DMS53 treated with DMSO at 0.1 percent for 48 hours (cell line): ENCODE measurements at regions not wholly inside any gene's neighbourhood (a gene's known extent, or its start where the extent isn't known, plus 50 kb on each side); places are given as distances from the start of the nearest gene placed in this dataset.
"Not testable (repeated sequence)": the region's sequence is repeated elsewhere in the genome, so short reads cannot be mapped to it uniquely, and the experiment has no call there.

Experiments used
- DNase-seq: peaks from one replicate; lab custom pipeline; 2025; ENCODE audit not compliant: unreplicated experiment; lab: John Stamatoyannopoulos, UW

DNA sequence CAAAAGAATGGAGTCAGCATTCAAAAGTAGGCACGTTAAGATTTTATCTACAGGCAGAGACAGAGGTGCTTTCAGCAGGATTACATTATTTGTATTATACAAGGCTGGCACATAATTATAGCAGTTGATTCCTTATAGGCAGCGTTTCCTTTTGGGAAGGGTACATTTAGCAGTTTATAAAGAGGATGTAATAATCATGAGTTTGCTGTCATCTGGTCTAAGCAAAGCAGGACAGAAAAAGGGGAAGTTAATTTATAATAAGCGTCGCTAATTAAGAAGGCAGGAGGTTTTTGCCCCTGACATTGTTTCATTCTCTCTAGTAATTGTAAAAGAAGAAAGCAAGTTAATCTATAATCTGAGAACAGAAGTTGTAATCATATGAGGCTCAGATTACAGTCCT is 259.9 kb upstream of the MDGA2 start:
- no peak for DNase-seq

DNA sequence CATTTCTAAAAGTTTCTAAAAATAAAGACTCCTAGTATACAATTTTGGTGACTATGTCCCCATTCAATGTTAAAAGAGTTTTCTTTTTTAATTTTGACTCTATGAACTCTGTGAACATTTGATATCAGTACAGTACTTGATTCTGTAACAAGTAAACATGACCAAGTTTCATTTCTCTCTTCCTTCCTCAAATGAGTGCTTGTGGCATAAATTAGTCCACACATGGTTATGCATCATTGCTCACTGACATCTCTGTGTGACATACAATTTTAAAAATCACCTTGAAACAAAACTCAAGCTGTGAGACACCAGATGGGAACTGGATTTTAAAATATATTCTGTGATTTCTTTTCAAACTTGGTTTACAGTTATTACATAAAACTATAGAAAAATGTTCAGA is 253.9 kb upstream of the MDGA2 start:
- DNase-seq, result no peak

DNA sequence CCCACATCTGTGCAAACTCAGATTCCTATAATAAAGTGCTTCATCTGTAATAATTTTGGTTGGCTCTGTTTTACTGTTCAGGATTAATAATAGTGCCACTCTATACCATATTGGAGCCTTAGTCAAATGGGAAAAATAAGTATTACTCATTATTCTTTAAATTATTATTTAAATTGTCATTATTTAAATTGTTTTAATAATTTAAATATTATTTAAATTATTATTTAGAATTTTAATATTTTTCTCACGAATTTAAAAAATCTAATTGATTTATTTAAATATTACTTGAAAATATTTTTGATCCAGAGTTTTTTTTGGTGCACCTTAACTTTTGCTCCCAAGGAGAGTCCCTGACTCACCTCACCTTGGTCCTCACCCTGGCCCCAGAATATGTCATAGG is 245.7 kb upstream of the MDGA2 start:
- DNase-seq, result no peak

DNA sequence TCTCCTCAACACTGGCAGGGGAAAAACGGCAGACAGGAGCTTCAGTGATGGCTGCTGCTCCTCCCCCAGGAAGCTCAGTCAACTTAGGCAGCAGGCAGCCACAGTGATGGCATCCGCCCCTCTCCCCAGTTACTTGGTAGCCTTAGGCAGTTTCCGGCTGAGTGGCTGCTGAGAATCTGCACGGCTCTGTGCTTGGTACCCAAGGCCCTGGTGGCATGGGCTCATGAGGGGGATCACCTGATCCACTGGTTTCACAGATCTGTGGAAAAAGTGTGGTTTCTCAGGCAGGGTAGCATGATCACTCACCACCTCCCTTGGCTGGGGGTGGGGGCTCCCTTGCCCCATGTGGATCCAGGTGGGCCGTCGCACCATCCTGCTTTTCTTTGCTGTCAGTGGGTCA is 244.6 kb upstream of the MDGA2 start:
- no peak for DNase-seq

DNA sequence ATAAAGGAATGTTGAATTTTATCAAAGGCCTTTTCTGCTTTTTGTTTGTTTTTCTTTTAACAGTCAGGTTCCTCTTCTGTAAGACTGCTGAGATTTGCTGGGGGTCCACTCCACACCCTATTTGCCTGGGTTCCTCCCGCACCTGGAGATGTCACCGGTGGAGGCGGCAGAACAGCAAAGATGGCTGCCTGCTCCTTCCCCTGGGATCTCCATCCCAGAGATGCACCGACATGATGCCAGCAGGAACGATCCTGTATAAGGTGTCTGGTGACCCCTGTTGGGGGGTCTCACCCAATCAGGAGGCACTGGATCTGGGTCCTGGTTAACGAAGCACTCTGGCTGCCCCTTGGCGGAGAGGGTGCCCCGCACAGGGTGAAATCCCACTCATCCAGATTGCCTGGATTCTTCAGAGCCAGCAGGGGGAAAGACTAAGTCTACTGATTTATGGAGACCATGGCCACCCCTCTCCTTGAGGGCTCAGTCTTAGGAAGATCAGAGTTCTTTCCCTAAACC is 244.0 kb upstream of the MDGA2 start:
- DNase-seq, result no peak

DNA sequence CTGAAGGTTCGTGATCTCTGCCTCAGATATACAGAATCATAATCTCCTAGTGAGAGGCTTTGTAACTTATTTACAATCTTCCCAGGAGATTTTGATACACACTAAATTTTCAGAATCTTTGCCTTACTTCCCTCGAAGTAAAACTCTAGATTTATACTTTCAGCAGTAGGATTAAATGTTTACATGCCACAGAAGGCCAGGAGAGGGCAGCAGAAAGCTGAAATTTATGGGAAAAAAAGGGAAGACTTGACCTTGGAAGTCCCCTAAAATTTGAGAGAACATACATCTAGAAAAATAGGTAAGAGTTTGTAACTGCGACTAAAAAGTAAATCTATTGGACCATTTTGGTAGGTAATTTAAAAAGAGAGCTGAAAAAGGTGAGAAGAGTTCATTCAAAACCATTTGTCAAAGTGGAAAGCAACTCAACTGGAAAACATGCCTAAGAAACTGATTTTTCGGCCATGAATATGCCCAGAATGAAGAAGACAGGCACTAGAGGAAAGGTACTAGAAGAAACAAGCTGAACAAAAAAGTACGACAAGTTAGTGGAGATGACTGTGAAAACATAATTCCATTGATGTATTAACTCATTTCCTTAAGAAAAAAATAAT is 242.0 kb upstream of the MDGA2 start:
- no peak for DNase-seq

DNA sequence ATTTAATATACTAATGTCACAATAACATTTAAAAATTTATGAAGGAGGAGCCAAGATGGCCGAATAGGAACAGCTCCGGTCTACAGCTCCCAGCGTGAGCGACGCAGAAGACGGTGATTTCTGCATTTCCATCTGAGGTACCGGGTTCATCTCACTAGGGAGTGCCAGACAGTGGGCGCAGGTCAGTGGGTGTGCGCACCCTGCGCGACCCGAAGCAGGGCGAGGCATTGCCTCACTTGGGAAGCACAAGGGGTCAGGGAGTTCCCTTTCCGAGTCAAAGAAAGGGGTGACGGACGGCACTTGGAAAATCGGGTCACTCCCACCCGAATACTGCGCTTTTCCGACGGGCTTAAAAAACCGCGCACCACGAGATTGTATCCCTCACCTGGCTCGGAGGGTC is 225.7 kb upstream of the MDGA2 start:
- DNase-seq, result not testable (repeated sequence)

DNA sequence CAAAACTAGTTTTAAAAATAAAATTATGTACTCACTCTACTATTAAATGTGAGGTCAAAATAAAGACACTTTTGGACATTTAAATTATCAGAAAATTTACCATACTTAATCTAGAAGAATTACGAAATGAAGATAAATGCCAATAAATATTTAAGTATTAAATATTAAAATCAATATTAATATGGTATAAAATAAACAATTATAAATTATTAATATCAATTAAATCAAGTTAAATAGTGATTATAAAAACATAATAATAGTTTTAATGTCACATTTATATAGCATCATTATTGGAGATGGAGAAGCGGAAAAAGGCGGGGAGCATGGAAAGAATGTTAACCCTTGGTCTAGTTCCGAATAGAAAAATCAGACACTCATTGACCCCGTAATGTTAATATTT is 224.3 kb upstream of the MDGA2 start:
- no peak for DNase-seq

DNA sequence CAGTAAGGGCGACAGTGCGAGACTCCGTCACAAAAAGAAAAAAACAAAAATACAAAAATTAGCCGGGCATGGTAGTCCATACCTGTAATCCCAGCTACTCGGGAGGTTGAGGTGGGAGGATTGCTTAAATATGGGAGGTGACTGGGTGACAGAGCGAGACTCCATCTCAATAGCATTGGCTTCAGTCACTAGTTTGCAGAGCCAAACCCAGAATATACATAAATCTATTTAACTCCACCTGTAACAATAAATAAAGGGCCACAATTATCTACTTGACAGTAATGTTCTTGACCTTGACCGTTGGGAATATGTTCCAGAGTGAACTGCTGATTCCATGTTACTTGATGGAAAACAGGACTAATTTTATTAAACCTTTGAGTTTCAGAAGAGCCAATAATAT is 198.9 kb upstream of the MDGA2 start:
- DNase-seq, result no peak

DNA sequence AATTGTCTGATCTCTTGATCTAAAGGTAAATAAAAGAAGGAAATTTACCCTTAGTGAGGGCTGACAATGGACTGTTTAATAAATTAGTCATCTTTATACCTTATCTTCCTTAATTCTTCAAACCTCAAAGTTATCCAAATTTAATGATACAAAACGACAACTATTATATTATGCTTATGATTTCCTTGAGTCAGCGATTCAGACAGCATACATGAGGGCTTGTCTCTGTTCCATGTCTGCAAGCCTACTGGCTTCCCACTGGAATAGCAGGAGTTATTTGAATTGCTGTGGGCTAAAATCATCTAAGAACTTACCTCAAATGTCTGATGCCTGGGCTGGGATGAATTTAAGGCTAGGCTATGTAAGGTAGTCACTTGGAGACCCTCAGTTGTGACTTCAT is 197.2 kb upstream of the MDGA2 start:
- no peak for DNase-seq

DNA sequence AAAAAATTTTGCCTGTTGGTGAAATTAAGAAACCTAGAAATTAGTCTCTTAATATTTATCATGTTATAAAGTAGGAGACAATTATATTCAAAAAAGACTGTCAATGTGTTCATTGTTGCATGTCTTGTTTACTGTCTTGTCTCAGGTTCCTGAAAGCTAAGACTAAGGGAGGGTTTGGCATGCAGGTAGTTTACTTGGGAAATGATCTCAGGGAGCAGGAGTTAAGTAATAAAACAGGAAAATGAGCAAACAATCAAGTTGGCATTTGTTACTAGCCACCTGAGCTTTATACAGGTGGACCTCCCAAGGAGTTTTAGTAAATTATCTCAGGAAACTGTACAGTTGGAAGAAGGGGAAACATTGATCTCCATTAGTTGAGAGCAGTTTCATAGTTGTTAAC is 188.0 kb upstream of the MDGA2 start:
- no peak for DNase-seq

DNA sequence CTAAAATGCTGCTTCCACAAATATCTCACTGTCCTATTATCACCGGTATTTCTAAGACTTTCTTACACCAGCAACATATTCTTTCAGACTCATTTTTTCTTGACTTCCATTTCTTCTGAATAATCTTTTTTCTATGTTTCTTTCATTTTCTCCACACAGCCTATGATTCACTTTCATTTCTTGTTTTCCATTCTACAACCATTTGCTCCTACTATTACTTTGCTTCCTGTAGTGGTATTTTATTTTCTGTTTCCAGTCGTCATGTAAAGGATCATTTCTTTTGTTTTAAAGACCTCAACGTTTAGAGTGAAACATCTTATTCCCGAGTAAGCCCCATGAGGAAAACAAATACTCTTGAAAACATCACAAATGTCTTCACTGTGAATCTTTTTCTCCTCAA is 182.2 kb upstream of the MDGA2 start:
- DNase-seq, result no peak

DNA sequence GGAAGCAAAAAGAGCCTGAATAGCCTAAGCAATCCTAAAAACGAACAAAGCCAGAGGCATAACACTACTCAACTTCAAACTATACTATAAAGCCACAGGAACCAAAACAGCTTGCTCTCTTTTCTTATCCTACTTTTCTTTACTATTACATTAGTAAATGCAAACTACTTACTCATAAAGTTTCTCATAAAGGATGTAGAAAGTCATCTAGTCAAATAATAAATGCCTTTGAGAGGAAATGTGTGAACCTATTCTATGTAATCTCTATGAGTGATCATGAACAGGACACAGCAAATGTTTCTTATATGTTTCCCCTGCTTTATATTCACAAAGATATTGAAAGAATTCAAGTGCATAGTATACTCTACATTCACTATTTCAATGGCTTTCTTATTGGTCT is 176.9 kb upstream of the MDGA2 start:
- no peak for DNase-seq

DNA sequence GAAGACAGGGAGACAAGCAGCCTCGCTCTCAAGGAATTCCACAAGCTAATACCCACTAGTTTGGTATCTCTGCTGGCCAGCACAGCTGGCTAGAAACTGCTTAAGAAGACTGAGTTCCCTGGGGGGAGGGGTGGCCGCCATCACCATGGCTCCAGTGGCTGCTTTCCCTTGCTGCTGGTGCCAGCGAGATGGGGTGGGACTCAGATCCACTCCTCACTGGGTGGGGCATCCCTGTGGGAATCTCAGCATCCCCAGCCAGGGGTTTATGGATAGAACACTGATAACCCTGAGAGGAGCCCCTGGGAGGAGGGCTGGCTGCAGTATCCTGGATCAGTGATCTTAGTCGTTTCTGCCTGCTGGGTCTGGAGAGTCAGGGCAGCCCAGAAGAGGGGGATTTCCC is 170.6 kb upstream of the MDGA2 start:
- DNase-seq, result no peak

DNA sequence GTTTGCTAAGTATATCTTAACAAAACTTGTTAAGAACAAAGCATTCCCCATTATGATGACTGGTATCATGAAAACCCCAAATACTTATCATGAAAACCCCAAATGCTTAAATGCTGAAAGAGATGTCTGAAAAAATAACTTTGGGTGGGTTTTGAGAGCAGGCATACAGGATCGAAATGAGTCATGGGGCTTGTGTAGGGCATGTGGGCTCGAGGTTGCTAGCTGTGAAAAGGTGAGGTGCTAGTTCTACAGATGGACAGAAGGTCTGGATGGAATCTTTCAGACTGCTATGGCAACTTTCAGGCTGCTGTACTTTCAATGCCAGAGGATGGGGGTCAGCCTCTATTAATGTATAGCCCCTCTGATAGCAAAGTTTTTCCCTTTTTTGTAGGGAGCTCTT is 167.8 kb upstream of the MDGA2 start:
- no peak for DNase-seq

DNA sequence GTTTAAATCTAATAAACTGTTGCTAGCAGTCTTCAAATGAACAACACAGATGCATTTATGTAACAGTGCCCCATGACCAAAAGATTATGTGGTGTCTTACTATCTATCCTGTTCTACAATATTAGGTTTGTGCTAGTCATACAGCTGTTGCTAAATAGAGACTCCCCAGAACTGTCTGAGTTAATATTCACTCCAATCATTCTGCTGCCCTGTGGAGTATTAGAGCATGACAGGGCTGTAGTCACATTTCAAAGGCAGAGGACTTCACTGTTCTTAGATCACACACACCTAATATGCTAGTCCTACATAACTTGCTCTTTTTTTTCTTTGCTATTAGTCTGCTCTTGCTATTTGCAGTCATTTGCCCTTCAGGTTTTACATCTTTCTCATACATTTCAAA is 157.6 kb upstream of the MDGA2 start:
- no peak for DNase-seq

DNA sequence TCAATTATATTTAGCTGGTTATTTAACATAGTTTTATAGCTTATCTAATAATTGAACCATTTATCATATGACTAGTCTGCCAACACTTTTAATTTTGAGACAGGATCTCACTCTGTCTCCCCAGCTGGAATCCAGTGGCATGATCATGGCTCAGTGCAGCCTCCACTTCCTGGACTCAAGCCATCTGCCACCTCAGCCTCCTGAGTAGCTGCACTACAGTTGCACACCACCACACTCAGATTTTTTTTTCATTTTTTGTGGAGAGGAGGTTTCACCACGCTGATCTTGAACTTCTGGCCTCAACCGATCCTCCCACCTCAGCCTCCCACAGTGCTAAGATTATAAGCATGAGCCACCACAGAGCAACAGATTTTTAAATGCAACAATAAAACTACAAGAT is 151.4 kb upstream of the MDGA2 start:
- DNase-seq, result no peak

DNA sequence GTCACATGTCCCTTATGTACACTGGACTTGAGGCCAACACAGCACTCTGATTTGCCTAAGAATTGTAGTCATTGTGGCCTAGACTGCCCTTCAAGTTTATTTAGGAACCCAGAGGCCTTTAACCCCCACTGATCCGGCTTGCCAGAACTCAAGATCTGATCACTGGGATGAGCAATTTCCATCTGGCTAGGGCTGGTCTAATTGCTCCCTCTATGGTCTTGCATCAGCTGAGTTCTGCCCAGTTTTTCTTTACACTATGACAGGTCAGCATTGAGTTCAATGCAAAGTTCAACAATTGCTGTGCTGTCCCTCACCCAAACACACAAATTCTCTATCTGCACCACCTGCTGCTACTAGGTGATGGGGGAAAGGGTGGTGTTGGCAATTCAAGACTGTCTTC is 146.9 kb upstream of the MDGA2 start:
- no peak for DNase-seq

DNA sequence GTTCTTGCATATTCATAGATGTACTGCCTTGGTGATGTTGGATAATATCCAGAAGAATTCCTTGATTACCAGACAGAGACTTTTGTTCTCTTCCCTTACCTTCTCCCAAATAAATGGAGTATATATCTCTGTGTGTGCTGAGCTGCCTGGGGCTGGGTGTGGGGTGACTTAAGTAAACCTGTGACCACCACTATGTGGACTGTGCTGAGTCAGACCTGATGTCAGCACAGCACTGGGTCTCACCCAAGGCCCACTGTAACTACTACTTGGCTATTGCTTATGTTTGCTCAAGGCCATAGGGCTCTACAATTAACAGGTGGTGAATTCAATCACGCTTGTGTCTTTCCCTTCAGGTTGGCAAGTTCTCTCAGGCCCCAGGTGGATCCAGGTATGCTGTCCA is 145.7 kb upstream of the MDGA2 start:
- DNase-seq, result no peak

DNA sequence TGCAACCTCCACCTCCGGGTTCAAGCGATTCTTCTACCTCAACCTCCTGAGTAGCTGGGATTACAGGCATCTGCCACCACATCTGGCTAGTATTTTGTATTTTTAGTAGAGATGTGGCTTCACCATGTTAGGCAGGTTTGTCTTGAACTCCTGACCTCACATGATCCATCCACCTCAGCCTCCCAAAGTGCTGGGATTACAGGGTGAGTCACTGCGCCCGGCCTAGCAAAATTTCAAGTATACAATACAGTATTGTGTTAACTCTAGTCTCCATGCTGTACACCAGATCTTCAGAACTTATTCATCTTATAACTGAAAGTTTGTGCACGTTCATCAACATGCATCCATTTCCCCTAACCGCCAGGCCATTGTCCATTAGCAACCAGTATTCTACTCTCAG is 115.1 kb upstream of the MDGA2 start:
- no peak for DNase-seq

DNA sequence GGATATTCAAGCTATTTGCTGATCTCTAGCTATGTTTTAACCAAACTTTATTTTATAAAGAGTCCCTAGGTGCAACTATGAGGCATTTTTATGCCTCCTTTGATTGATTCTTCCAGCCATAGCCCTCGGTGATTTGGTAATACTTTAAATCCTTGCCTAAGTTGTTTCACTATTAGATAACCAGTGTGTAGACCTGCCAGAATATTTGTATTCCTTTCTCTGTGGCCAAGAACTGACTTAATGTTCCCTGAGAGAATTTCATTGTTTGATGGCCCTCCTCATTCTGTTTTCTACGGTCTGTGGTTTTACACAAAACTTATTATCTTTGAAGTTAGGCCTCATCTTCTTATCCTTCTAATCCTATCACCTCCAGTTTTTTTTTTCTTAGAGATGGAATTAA is 109.7 kb upstream of the MDGA2 start:
- DNase-seq, result no peak

DNA sequence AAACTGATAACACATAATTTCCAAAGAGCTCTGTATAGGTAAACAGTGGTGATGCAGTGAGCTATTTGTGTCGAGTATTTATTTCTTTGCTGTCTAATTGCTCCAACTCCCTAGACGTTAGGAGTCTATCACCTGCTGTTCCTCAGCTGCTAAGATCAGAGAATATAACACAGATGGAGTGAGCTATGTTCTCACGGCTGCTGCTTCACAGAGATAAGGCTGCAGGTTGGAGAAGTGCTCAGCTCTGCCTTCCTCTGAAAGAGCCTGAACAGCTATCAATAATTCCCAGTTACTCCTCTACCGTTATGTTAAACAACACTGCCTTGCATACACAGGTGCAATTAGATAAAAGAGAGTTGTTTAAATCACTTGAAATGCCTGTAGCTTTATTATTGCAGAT is 103.2 kb upstream of the MDGA2 start:
- no peak for DNase-seq

DNA sequence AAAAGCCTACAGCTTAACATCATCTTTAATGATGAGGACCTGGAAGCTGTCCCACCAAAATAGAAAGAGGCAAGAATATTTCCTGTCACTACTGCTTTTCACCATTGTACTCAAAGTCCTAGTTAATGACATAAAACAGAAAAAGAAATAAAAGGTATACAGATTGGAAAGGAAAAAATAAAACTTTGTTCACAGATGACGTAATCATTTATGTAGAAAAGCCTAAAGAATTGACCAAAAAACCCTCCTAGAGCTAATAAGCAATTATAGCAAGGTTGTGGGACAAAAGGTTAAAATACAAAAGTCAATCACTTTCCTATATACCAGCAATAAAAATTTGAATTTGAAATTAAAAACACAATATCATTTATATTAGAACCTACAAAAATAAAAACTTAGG is 97.2 kb upstream of the MDGA2 start:
- DNase-seq, result no peak
